GM06990 (cell line): ENCODE measurements at regions not wholly inside any gene's neighbourhood (a gene's known extent, or its start where the extent isn't known, plus 50 kb on each side); places are given as distances from the start of the nearest gene placed in this dataset.
"Not testable (repeated sequence)": the region's sequence is repeated elsewhere in the genome, so short reads cannot be mapped to it uniquely, and the experiment has no call there.

ENCODE experiments used
- DNase-seq: peaks from one replicate; pipeline ENCODE4 v3.0.0-alpha.2; 2011; ENCODE audit not compliant: insufficient read length; ENCODE audit errors: extremely low read depth
- H3K27me3 ChIP-seq: replicated peaks from 2 replicates; pipeline ENCODE4 v1.6.0; 2011; ENCODE audit warnings: low read length; ENCODE audit not compliant: control insufficient read depth, insufficient read depth
- H3K36me3 ChIP-seq: 2 replicates; pipeline ENCODE4 v1.5.1; 2011; ENCODE audit warnings: low read length; ENCODE audit not compliant: control insufficient read depth, insufficient read depth
- H3K4me3 ChIP-seq: replicated peaks from 2 replicates; pipeline ENCODE4 v1.5.1; 2011; ENCODE audit warnings: low read depth, mild to moderate bottlenecking, control low read depth, low read length
- CTCF ChIP-seq: IDR thresholded peaks from 2 replicates; pipeline ENCODE4 v1.5.1; 2011; ENCODE audit warnings: low read length, control low read depth, mild to moderate bottlenecking, inconsistent platforms; ENCODE audit not compliant: insufficient read depth, poor library complexity, severe bottlenecking

- DNase-seq, result no peak
- TF ChIP-seq CTCF, result no peak
- Histone ChIP-seq H3K36me3 (no peaks in the 10 kb centered on the region), H3K27me3 (no peaks in the 10 kb centered on the region), H3K4me3 (no peak overlapping the region)
Measured at GRCh38 chr2:172313715-172314341, 113.6 kb upstream of the ITGA6 start.

- H3K27me3 ChIP-seq, DNase-seq, H3K4me3 ChIP-seq, H3K36me3 ChIP-seq: not testable (repeated sequence)
Measured at GRCh38 chr2:172315070-172315469, 112.3 kb upstream of the ITGA6 start.

GRCh38 chr2:172322049-172322448 is 105.3 kb upstream of the ITGA6 start:
- Histone ChIP-seq H3K4me3 (no peak overlapping the region), H3K27me3 (no peaks in the 10 kb centered on the region), H3K36me3 (no peaks in the 10 kb centered on the region)
- DNase-seq, result no peak
- TF ChIP-seq CTCF, result no peak

GRCh38 chr2:172323256-172323655 is 104.1 kb upstream of the ITGA6 start:
- no peaks in the 10 kb centered on the region for H3K36me3 ChIP-seq
- DNase-seq, result no peak
- TF ChIP-seq CTCF, result no peak

GRCh38 chr2:172323861-172324597 is 103.4 kb upstream of the ITGA6 start:
- TF ChIP-seq CTCF, result no peak
- Histone ChIP-seq H3K36me3 (no peaks in the 10 kb centered on the region), H3K4me3 (no peak overlapping the region)

More at GRCh38 chr2:172323256-172323655, 104.1 kb upstream of the ITGA6 start:
- Histone ChIP-seq H3K27me3 (no peaks in the 10 kb centered on the region), H3K4me3 (no peak overlapping the region)

GRCh38 chr2:172326211-172326509 is 101.2 kb upstream of the ITGA6 start:
- DNase-seq, result no peak
- TF ChIP-seq CTCF, result no peak

More at GRCh38 chr2:172323861-172324597, 103.4 kb upstream of the ITGA6 start:
- no peaks in the 10 kb centered on the region; the same call in 1 of the 2 replicates for H3K27me3 ChIP-seq
- DNase-seq, result no peak

More at GRCh38 chr2:172326211-172326509, 101.2 kb upstream of the ITGA6 start:
- no peaks in the 10 kb centered on the region; the same call in none of the 2 replicates for H3K27me3 ChIP-seq
- no peak overlapping the region for H3K4me3 ChIP-seq
- H3K36me3 ChIP-seq, result no peaks in the 10 kb centered on the region
